ENCODE measurements at regions not wholly inside any gene's neighbourhood (a gene's known extent, or its start where the extent isn't known, plus 50 kb on each side); places are given as distances from the start of the nearest gene placed in this dataset.

DNA sequence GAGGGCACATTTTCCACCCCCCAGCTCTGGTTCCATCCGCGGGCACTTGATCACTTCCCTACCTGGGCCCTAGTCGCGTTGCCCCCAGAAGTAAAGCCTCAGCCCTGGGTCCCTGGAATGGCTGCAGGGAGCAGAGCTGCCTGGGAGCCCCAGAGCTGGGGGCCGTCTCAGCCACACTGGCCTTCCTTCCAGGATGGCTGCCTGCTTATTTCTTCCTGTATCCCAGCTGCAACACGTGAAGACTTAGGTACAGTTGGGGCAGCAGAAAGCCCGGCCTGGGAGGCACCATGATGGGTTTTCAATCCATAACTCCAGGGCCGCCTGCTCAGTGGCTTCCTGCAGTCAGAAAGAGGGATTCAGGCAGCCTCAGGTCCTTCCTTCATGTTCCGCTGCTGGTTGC, 232.3 kb downstream of the IRX2 start:
- no peak overlapping the region for H3K27ac ChIP-seq
- no peak overlapping the region for H3K4me3 ChIP-seq
- no peaks in the 10 kb centered on the region for H3K36me3 ChIP-seq
- no peak for DNase-seq
- no peak for ATAC-seq (ENCODE audit: low FRiP score in 2 of 2)
- H3K9me3 ChIP-seq = no peaks in the 10 kb centered on the region
- no peaks in the 10 kb centered on the region for H3K4me1 ChIP-seq
- WGBS, 2 donors = 70 to 83% methylated on average over 8 to 9 of the region's 9 CpGs
- no peaks in the 10 kb centered on the region for H3K27me3 ChIP-seq
- TF ChIP-seq POLR2AphosphoS5 (IDR thresholded peaks at IDR 0.05) = no peak
- TF ChIP-seq EP300 (IDR thresholded peaks at IDR 0.05) = no peak
- TF ChIP-seq, protein P1, sequence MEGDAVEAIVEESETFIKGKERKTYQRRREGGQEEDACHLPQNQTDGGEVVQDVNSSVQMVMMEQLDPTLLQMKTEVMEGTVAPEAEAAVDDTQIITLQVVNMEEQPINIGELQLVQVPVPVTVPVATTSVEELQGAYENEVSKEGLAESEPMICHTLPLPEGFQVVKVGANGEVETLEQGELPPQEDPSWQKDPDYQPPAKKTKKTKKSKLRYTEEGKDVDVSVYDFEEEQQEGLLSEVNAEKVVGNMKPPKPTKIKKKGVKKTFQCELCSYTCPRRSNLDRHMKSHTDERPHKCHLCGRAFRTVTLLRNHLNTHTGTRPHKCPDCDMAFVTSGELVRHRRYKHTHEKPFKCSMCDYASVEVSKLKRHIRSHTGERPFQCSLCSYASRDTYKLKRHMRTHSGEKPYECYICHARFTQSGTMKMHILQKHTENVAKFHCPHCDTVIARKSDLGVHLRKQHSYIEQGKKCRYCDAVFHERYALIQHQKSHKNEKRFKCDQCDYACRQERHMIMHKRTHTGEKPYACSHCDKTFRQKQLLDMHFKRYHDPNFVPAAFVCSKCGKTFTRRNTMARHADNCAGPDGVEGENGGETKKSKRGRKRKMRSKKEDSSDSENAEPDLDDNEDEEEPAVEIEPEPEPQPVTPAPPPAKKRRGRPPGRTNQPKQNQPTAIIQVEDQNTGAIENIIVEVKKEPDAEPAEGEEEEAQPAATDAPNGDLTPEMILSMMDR (IDR thresholded peaks at IDR 0.05) = no peak
- TF ChIP-seq POLR2A (IDR thresholded peaks at IDR 0.05) = no peak

DNA sequence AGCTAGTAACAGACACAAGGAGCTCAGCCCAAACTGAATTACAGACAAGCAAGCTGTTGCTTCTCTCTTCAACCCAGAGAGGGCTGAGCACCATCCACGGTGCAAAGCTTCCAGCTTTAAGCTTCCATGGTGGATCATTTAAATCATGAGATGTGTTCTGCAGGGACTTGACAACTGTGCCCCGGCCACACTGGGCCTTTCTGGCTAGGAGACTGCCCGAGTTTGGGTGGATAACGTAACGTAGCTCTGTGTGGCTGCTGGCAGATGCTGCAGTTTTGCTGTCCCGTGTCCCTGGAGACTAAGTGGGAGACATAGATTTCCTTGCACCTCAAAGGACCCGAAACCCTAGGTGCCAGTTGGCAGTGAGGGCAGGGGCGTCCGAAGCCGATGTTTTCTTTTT, 234.0 kb downstream of the IRX2 start:
- Histone ChIP-seq H3K27me3 (no peaks in the 10 kb centered on the region), H3K36me3 (no peaks in the 10 kb centered on the region), H3K27ac (no peak overlapping the region), H3K4me3 (no peak overlapping the region), H3K4me1 (no peaks in the 10 kb centered on the region), H3K9me3 (no peaks in the 10 kb centered on the region)
- ATAC-seq (ENCODE audit: low FRiP score in 2 of 2) = no peak
- WGBS, 2 donors = 83 to 84% methylated on average over 10 of the region's 10 CpGs
- TF ChIP-seq POLR2A (IDR thresholded peaks at IDR 0.05) = no peak
- TF ChIP-seq POLR2AphosphoS5 (IDR thresholded peaks at IDR 0.05) = no peak
- no peak for TF ChIP-seq EP300 (IDR thresholded peaks at IDR 0.05)
- TF ChIP-seq, protein P1 (IDR thresholded peaks at IDR 0.05) = no peak
- DNase-seq = no peak

DNA sequence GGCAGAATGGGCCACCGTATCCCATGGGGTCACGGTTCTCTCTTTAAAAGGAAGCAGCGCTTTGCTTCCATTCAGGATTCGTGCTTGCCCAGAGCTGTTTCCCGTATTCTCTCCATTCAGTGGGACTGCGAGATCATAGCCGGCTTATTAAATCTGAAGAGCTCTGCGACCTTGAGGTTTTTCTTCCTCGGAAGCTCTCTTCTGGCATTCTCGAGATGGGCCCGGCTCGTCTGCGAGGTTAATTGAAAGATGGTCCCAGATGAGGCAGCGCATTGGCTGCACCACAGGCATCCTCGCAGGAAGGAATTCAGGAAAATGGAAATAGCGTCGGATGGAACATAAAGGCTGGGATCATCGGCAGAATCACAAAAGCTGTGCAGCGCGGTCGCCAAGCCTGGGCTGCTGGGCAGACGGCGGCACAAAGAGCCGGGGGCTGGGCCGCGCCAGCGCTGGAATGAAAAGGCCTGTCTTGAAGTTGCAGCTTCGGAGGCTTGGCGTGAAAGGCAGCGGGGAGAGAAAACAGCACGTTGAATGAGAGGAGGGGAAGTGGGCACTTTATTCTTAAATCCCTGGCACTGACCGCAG, 236.2 kb downstream of the IRX2 start:
- DNase-seq (peak in 1 of 2 donors; percentile 54), ATAC-seq (ENCODE audit: low FRiP score in 2 of 2) (no peak)
- Histone ChIP-seq H3K27ac (no peak overlapping the region), H3K4me1 (no peaks in the 10 kb centered on the region), H3K9me3 (no peaks in the 10 kb centered on the region), H3K36me3 (no peaks in the 10 kb centered on the region), H3K4me3 (no peak overlapping the region), H3K27me3 (no peaks in the 10 kb centered on the region)
- no peak for TF ChIP-seq EP300 (IDR thresholded peaks at IDR 0.05)
- TF ChIP-seq POLR2AphosphoS5 (IDR thresholded peaks at IDR 0.05) = no peak
- TF ChIP-seq, protein P1 (IDR thresholded peaks at IDR 0.05) = no peak
- TF ChIP-seq POLR2A (IDR thresholded peaks at IDR 0.05) = no peak
- 83 to 87% methylated on average over 31 to 32 of the region's 32 CpGs for WGBS, 2 donors

DNA sequence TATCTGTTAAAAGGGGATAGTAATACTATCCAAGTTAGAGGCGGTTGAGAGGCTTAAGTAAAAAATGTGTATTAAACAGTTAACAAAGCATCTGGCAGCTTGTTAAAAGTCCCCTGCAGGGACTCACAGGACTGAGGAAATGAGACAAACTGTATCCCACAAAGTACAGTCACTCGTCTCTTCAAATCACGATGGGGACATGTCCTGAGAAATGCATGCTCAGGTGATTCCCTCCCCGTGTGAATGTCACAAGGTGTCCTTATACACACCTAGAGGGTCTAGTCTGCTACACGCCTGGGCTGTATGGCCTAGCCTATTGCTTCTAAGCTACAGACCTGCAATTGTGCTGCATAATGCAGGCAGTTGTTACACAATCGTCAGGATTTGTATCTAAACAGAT, 237.0 kb downstream of the IRX2 start:
- Histone ChIP-seq H3K4me3 (no peak overlapping the region), H3K36me3 (no peaks in the 10 kb centered on the region), H3K27ac (no peak overlapping the region), H3K9me3 (no peaks in the 10 kb centered on the region), H3K27me3 (no peaks in the 10 kb centered on the region), H3K4me1 (no peaks in the 10 kb centered on the region)
- WGBS, 2 donors = 74 to 81% methylated on average over 5 to 6 of the region's 6 CpGs
- DNase-seq = no peak
- ATAC-seq (ENCODE audit: low FRiP score in 2 of 2) = no peak
- TF ChIP-seq, protein P1 (IDR thresholded peaks at IDR 0.05) = no peak
- TF ChIP-seq EP300 (IDR thresholded peaks at IDR 0.05) (no peak), POLR2AphosphoS5 (IDR thresholded peaks at IDR 0.05) (no peak), POLR2A (IDR thresholded peaks at IDR 0.05) (no peak)

DNA sequence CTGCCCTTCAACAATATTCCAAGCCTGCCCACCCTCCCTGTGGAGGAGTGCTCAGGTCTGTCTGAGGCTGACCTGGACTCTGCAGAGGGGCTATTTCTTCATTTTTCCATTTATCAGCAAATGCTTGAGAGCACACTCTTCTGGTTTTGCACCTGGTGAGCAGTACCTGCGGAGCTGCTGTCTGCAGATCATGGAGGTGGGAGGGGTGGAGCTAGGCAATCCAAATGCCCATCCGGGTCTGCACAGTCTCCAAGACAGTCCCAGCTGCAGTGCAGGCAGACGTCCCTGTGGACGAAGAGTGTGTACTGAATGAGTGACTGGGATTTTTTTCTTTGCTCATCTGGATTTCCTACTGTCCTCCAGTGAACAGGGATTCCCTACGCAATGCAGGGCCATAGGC, 239.8 kb downstream of the IRX2 start:
- DNase-seq = no peak
- no peak overlapping the region for H3K27ac ChIP-seq
- H3K36me3 ChIP-seq = no peaks in the 10 kb centered on the region
- H3K4me3 ChIP-seq = no peak overlapping the region
- no peaks in the 10 kb centered on the region for H3K4me1 ChIP-seq
- no peaks in the 10 kb centered on the region for H3K9me3 ChIP-seq
- TF ChIP-seq POLR2AphosphoS5 (IDR thresholded peaks at IDR 0.05) (no peak), EP300 (IDR thresholded peaks at IDR 0.05) (no peak), POLR2A (IDR thresholded peaks at IDR 0.05) (no peak)
- TF ChIP-seq, protein P1 (IDR thresholded peaks at IDR 0.05) = no peak
- WGBS, 2 donors = 85 to 88% methylated on average over 4 to 5 of the region's 5 CpGs
- no peaks in the 10 kb centered on the region for H3K27me3 ChIP-seq
- ATAC-seq (ENCODE audit: low FRiP score in 2 of 2) = no peak
